HT1080 (cell line): ENCODE measurements at regions not wholly inside any gene's neighbourhood (a gene's known extent, or its start where the extent isn't known, plus 50 kb on each side); places are given as distances from the start of the nearest gene placed in this dataset.
"Not testable (repeated sequence)": the region's sequence is repeated elsewhere in the genome, so short reads cannot be mapped to it uniquely, and the experiment has no call there.

Source experiments
- DNase-seq: peaks from one replicate; pipeline ENCODE4 v3.0.0-alpha.2; 2015; ENCODE audit warnings: low read depth

- DNase-seq = no peak
These were observed 125.0 kb downstream of the URI1 start for GRCh38 chr19:30066781-30067759.

GRCh38 chr19:30067956-30068506 lies 126.0 kb downstream of the URI1 start:
- DNase-seq = not testable (repeated sequence)

- no peak for DNase-seq
These were observed 126.7 kb downstream of the URI1 start for GRCh38 chr19:30068528-30069395.

GRCh38 chr19:30069535-30070197 lies 127.6 kb downstream of the URI1 start:
- no peak for DNase-seq

- DNase-seq = no peak
These were observed 128.3 kb downstream of the URI1 start for GRCh38 chr19:30070198-30070967.

- no peak for DNase-seq
These were observed 129.1 kb downstream of the URI1 start for GRCh38 chr19:30070968-30071632.

- DNase-seq = no peak
These were observed 129.8 kb downstream of the URI1 start for GRCh38 chr19:30071871-30072270.

GRCh38 chr19:30073152-30074000 lies 131.3 kb downstream of the URI1 start:
- no peak for DNase-seq

- no peak for DNase-seq
These were observed 132.1 kb downstream of the URI1 start for GRCh38 chr19:30074096-30074495.

- DNase-seq = peak; percentile 4
These were observed 133.0 kb downstream of the URI1 start for GRCh38 chr19:30074741-30075715.

- no peak for DNase-seq
These were observed 134.1 kb downstream of the URI1 start for GRCh38 chr19:30076101-30076551.

GRCh38 chr19:30076751-30077670 lies 135.0 kb downstream of the URI1 start:
- no peak for DNase-seq

GRCh38 chr19:30077851-30078355 lies 135.9 kb downstream of the URI1 start:
- no peak for DNase-seq

- DNase-seq = no peak
These were observed 136.4 kb downstream of the URI1 start for GRCh38 chr19:30078381-30078910.

GRCh38 chr19:30079200-30079599 lies 137.2 kb downstream of the URI1 start:
- no peak for DNase-seq

- DNase-seq = no peak
These were observed 140.1 kb downstream of the URI1 start for GRCh38 chr19:30082168-30082567.
